GM12892 (cell line): ENCODE measurements at regions not wholly inside any gene's neighbourhood (a gene's known extent, or its start where the extent isn't known, plus 50 kb on each side); places are given as distances from the start of the nearest gene placed in this dataset.

Experiments
- POLR2A ChIP-seq: IDR thresholded peaks from 2 replicates; pipeline ENCODE4 v1.6.1; 2011; ENCODE audit warnings: low read depth, low read length, control low read depth
- TAF1 ChIP-seq: IDR thresholded peaks from 2 replicates; pipeline ENCODE4 v1.6.1; 2011; ENCODE audit warnings: low read depth, mild to moderate bottlenecking, control low read depth, low read length, borderline replicate concordance

DNA sequence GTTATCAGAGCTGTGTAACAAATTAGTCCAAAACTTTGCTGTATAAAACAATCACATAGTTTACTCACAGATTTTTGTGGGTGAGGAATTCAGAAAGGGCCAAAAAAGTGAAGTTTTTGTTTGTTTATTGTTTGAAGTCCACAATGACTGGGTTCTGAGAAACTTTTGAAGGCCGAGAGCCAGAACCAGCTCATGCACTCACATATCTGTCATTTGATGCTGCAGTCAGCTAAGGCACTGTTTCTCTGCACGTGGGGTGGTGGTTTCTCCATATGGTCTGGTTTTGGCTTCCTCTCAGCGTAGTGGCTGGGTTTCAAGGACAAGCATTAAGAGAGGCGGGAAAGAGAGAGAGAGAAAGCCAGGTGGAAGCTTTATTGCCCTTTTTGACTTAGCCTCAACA lies 131.8 kb downstream of the TWIST2 start:
- no peak for TF ChIP-seq POLR2A
- no peak for TF ChIP-seq TAF1
